GM12864 (cell line): ENCODE measurements at regions not wholly inside any gene's neighbourhood (a gene's known extent, or its start where the extent isn't known, plus 50 kb on each side); places are given as distances from the start of the nearest gene placed in this dataset.

Experiments used
- DNase-seq: peaks from one replicate; pipeline ENCODE4 v3.0.0-alpha.2; 2011; ENCODE audit warnings: low read depth
- H3K4me3 ChIP-seq: 2 replicates; pipeline ENCODE4 v1.5.1; 2011; ENCODE audit warnings: mild to moderate bottlenecking, low read depth, low read length, control low read depth
- CTCF ChIP-seq: IDR thresholded peaks from 2 replicates; pipeline ENCODE4 v1.5.1; 2011; ENCODE audit warnings: low read depth, mild to moderate bottlenecking, moderate library complexity, low read length, control low read depth, inconsistent platforms; ENCODE audit errors: missing control alignments

DNA sequence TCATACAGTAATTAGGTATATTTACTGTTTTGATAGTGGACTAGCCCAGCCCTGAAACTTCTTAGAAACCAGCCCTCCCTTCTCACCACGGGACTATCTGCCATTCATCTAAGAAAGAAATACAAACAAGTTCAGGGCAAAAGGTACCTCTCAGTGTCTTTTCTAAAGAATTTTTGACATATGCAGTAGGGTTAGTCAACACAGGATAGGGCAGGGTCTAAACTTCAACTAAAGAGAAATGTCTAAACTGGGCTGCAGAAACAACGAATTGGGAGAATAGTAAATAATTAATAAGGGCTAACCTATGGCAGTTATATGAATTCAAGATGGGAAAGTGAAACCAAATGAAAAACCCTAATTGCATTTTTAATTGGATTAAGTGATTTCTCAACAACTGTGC, 496.6 kb downstream of the INHBA start:
- no peak for TF ChIP-seq CTCF
- DNase-seq, result no peak

DNA sequence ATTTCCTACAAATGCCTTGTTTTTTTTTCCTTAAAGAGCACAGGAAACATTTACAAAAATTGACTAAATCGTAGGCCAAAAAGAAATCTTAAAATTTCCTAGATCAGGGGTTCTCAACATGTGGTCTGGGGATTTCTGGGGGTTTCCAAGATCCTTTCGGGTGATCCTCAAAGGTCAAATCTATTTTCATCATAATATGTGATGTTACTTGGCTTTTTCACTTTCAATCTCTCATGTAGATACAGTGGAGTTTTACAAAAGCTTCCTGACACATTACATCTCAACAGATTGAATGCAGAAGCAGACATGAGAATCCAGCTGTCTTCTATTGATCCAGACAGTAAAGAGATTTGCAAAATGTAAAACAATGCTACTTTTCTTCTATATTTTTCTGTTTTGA, 497.3 kb downstream of the INHBA start:
- H3K4me3 ChIP-seq, result no peak overlapping the region
- no peak for TF ChIP-seq CTCF
- DNase-seq, result peak; percentile 26

More for the DNA sequence above, 496.6 kb downstream of the INHBA start:
- H3K4me3 ChIP-seq, result no peak overlapping the region

- TF ChIP-seq CTCF, result no peak
Measured at GRCh38 chr7:41203542-41203941, 499.3 kb downstream of the INHBA start.

GRCh38 chr7:41201021-41201420, 501.9 kb downstream of the INHBA start:
- TF ChIP-seq CTCF, result no peak
- H3K4me3 ChIP-seq, result no peak overlapping the region
- DNase-seq, result no peak

More at GRCh38 chr7:41203542-41203941, 499.3 kb downstream of the INHBA start:
- DNase-seq, result no peak
- H3K4me3 ChIP-seq, result no peak overlapping the region

DNA sequence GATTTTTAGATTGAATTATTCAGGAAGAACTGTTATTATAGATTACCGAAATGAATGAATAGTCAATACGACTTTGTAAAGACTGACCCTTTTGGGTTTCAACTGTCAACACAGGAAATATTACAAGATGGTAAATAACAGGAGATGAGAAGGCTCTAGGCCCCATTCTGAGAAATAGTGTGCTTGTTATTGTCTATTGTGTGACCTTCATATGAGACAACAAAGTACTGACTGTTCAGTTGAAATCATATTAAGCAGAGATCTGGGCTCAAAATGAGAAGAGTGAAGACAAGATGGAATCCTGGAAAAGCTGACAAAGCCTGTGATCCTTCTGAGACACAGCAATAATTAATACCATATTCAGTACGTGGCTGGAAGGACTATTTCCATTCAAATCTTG, 503.8 kb downstream of the INHBA start:
- no peak for TF ChIP-seq CTCF
- no peak overlapping the region for H3K4me3 ChIP-seq
- no peak for DNase-seq

- DNase-seq, result no peak
- TF ChIP-seq CTCF, result no peak
- no peak overlapping the region for H3K4me3 ChIP-seq
Measured at GRCh38 chr7:41198502-41198901, 504.4 kb downstream of the INHBA start.

DNA sequence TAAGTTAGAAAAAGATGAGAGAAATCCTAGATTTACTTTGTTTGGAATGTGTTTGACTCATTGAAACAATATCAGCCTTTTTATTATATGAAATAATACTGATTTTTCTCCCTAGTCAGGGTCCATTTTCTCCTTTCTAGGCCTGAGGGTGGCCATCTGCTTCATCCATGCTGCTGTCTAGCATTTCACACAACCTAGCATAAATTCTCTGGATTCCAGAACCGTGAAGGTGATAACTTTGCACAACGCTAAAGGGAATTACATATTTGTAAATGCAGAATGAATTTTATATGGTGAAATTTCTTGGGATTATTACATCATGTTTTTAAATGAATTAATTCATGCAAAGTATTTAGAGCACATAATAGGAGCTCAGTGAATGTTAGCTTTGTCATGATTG, 505.1 kb downstream of the INHBA start:
- no peak for DNase-seq
- H3K4me3 ChIP-seq, result no peak overlapping the region
- TF ChIP-seq CTCF, result no peak
